ENCODE measurements at regions not wholly inside any gene's neighbourhood (a gene's known extent, or its start where the extent isn't known, plus 50 kb on each side); places are given as distances from the start of the nearest gene placed in this dataset.

DNA sequence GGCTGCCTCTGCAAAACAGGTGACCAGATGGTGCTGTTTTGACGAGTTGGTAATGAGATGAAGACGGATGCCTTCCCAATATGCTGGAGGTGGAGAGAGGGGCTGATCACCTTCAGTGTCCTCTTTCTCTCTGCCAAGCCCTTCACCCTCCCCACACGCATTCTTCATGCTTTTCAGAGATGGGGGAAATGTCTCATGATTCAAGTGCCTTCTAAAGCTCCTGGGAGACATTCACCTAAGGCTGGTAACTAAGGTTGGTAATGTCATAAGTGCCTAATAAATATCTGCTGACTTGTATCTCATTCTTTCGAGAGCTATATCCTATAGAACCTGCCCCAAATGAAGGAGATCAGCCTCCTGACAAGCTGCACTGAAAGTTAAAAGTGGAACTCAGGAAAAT lies 86.2 kb upstream of the MBNL2 start:
- no peak for DNase-seq (ENCODE audit: low spot score)

GRCh38 chr13:97136418-97136817 lies 85.7 kb upstream of the MBNL2 start:
- DNase-seq (ENCODE audit: low spot score) = no peak

- DNase-seq (ENCODE audit: low spot score) = no peak
Observed at GRCh38 chr13:97139691-97140090, 82.4 kb upstream of the MBNL2 start.

DNA sequence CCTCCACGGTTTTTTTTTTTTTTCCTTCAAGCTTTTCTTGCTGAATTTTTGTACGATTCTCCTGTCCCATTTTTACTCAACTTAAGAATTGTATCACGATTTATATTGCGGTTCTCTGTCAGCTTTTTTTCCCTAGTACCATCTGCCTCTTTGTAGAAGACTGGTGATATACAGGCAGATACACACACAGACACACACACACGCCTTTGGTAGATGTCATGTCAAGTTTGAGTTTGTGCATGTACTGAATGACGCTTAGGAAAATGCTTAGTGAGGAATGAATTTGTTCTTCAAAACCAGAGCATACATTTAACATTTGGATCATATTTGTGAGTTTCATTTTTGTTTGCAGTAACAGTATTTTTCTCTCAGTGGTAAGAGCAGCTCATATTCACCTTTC lies 82.0 kb upstream of the MBNL2 start:
- no peak for DNase-seq (ENCODE audit: low spot score)

DNA sequence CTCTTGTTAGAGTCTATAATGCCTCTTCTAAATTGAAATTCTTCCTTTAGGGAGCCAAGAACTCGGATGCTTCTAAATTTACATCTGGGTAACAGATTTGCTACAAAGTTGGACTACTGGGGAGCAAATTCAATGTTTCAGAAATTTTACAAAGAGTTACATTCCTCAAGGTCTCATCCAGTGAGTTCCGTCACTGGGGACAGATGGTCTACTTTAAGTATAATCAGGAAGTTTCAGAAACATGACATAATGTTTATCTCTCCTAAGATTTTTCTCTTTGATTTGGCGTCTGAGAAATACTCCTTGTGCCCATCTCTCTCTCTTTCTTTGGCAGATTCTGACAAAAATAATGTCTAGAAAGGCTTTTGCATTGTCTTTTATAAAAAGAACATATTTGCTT lies 81.5 kb upstream of the MBNL2 start:
- DNase-seq (ENCODE audit: low spot score) = no peak

- no peak for DNase-seq (ENCODE audit: low spot score)
Observed at GRCh38 chr13:97141097-97141496, 81.0 kb upstream of the MBNL2 start.

DNA sequence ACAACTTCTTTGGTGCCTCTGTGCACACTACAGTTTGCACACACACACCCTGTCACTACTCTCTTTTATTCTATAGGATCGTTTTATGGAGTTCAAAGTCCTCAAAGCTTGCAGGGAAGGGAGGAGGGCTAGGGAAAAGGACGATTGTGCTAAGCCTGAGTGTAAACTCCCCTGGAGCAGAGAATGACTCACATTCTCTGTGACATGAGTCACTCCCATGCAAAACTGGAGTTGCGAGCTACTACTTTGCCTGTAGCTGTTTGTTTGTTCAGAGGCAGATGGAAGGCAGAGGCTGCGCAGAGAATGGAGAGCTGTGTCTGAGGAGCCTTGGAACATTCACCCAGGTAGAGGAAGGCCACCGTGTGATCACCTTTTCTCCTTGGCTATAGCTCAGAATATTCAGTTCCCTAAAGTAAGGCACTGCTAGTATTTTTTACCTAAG lies 80.5 kb upstream of the MBNL2 start:
- DNase-seq (ENCODE audit: low spot score) = no peak

GRCh38 chr13:97142452-97142851 lies 79.7 kb upstream of the MBNL2 start:
- no peak for DNase-seq (ENCODE audit: low spot score)

GRCh38 chr13:97145057-97145456 lies 77.1 kb upstream of the MBNL2 start:
- DNase-seq (ENCODE audit: low spot score) = no peak

DNA sequence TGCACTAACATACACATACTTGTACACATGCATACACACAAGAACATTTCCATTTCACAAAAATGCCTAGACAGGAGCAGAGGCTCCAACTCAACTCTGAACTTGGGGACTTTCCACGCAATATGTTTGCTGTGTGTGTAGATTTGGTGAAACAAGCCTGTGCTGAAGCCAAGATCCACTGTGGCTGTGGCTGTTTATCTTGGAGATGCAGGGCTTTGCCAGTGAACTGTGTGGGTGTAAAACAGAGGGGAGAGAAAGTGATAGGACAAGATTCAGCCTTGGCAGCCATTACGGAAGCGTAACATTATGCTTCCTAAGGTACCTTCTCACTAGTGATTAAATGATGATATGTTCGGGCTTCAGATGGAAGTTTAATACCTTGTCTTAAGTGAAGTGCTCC lies 73.2 kb upstream of the MBNL2 start:
- DNase-seq (ENCODE audit: low spot score) = no peak

DNA sequence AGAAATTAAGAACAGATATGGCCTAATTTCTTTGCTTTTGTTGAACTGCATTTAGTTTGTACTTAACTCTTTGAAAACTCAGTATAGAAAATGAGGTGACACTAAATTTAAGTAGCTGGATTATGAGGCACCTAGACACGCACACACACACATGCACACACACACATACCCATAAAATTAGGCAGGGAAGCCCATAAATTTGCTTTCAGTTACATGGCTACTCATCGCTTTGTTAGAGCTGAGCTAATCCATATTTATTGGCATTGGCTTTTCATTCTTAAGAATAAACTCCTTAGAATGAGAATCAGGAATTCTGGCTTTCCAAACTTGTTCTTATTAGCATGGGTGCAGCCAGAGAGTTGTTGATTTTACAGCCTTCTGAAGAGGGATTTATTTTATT lies 61.7 kb upstream of the MBNL2 start:
- DNase-seq (ENCODE audit: low spot score) = no peak

DNA sequence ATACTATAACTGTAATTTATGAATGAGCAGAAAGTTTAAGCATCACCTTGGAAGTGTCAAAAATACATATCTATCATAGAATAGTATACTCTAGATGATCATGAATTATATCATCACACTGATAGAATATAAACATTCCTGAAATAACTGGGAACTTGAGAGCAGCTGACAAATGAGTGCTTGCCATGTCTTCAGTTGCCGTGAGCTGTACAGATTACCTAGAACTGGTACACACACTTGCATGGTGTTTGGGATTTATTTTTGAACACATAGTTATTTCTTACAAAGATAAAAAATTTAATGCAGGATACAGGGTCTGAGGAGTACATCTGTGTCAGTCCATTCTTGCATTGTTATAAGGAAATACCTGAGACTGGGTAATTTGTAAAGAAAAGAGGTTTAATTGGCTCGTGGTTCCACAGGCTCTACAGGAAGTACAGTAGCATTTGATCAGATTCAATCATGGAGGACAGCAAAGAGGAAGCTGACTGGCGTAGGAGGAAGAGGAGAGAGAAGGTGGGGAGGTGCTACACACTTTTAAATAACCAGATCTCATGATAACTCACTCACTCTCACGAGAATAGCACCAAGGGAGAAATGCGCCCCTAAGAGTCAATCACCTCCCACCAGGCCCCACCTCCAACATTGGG lies 60.4 kb upstream of the MBNL2 start:
- no peak for DNase-seq (ENCODE audit: low spot score)

- DNase-seq (ENCODE audit: low spot score) = no peak
Observed at GRCh38 chr13:97165502-97166425, 56.4 kb upstream of the MBNL2 start.

DNA sequence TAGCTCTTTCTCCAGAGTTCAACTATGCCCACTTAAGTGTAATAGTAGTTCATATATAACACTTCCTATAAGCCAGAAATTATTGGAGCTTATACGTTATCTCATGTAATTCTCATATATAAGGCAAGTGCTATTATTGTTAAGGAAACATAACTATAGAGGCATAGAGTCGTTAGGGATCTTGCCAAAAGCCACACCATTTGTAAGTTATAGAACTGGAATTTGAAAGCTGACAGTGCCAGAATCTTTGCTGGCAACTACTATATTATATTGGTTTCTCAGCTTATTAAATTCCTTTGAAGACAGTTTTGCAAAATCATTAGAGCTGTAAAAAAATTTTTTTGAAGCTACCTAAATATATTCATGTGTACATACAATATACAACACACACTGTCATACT lies 51.0 kb upstream of the MBNL2 start:
- no peak for DNase-seq (ENCODE audit: low spot score)

All from CD4-positive, alpha-beta T cell treated with Interleukin-6 at 100 ng/mL for 8 hours (primary cell).